TTC549 (cell line): ENCODE measurements at regions not wholly inside any gene's neighbourhood (a gene's known extent, or its start where the extent isn't known, plus 50 kb on each side); places are given as distances from the start of the nearest gene placed in this dataset.

Experiments
- FAIRE-seq: peaks from 2 replicates; lab custom pipeline; 2012; peaks lifted over from hg19 to GRCh38; lab: Jason Lieb, UNC

GRCh38 chr3:66692042-66692765, 191.4 kb upstream of the LRIG1 start:
- no peak for FAIRE-seq

DNA sequence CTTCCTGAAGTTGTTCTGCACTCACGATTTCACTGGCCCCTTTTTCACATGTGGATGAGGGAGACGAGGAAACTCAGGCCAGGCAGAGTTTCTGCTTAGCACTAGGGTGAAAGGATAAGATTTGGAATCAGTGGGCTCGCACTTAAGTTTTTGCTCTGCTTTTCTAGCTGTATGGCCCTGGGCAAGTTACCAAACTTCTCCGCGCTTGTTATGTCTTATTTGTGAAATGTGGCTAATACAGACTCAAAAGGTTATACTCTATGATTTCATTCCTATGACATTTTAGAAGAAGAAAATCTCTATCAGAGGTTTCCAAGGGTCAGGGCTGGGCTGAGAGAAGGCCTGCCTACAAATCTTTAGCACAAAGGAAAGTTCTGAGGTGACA, 191.9 kb upstream of the LRIG1 start:
- no peak for FAIRE-seq

- no peak for FAIRE-seq
Observed at GRCh38 chr3:66693461-66694031, 192.7 kb upstream of the LRIG1 start.

DNA sequence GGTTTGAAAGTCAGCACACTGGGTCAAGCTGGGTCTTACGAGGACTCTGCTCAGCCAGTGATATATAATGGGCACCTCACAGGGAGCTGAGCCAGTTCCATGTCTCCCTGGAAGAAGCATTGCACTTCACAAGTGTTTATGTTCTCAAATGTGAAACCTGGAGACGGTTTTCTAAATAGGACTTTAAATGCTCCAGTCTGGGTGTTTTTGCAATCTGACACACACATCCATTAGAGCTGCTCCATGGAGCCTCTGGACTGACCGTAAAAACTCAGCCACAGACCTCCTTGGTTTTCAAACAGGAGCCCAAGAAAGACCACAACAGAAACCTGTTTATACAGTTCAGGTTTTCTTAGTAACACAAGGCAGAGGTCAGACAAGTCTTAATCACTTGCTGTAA, 201.3 kb upstream of the LRIG1 start:
- FAIRE-seq = no peak

DNA sequence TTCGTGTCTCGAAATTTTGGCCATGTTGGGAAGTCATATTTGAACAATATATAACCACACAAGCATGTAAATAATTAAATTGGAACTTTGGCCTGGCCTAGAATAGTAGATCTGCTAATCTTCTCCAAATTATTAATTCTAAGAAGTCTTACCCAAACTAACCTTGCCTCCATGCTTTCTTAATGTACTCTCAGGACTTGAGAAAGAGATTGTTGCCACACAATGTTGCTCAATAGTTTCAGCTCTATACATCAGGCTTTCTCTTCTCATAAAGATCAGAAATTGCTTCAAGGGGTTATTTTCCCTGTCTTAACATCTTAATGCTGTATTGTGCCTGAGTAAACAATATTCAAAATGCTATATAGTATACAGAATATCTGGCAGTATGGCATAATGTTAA, 202.7 kb upstream of the LRIG1 start:
- FAIRE-seq = no peak

- no peak for FAIRE-seq
Observed at GRCh38 chr3:66705076-66705475, 204.3 kb upstream of the LRIG1 start.

GRCh38 chr3:66706890-66707289, 206.1 kb upstream of the LRIG1 start:
- FAIRE-seq = no peak

GRCh38 chr3:66709532-66709931, 208.7 kb upstream of the LRIG1 start:
- no peak for FAIRE-seq

GRCh38 chr3:66712210-66712609, 211.4 kb upstream of the LRIG1 start:
- no peak for FAIRE-seq

- FAIRE-seq = no peak
Observed at GRCh38 chr3:66713921-66714320, 213.1 kb upstream of the LRIG1 start.

DNA sequence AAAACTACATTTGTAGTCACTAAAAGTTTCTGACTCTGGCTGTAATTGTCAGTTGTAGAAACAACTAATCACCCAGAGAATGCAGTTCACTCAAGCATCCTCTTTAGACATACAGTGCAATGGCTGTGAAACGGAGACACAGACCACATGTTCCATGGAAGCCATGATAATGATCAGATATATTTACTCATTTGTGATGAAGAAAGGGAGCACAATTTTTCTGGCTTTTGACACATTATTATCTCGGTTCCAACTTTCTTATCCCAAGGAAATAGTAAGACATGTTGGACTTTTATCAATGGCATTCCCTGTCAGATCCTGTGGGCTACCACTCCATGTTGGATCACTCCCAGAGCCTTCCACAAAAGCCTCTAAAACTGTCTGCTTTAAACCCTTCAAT, 215.0 kb upstream of the LRIG1 start:
- no peak for FAIRE-seq

GRCh38 chr3:66717806-66718205, 217.0 kb upstream of the LRIG1 start:
- FAIRE-seq = no peak

DNA sequence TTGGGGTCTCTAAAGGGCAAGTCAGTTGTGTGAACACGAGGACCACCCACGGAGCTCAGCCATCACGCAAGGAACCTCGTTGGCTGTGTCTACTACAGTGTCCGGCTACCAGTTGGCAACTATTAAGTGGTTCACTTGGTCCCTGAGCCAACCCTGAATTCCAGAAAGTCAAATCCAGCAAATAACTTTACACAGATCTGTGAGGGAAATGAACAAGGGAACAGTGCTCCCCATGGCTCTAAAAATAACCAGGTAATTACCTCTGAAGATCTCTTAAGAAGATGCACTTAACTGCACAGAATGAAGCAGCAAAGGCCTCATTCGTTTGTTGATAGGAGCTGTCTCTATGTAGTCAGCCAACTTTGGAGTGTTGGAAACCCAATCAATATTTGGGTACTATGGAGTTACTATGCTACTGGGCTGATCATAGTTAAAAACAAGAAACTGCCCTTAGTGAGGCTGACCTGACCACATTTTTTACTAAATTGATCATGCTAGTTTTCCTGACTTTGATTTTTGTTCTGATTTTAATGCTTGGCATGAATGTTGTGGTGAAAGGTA, 219.1 kb upstream of the LRIG1 start:
- FAIRE-seq = no peak

GRCh38 chr3:66720508-66720907, 219.7 kb upstream of the LRIG1 start:
- FAIRE-seq = no peak

DNA sequence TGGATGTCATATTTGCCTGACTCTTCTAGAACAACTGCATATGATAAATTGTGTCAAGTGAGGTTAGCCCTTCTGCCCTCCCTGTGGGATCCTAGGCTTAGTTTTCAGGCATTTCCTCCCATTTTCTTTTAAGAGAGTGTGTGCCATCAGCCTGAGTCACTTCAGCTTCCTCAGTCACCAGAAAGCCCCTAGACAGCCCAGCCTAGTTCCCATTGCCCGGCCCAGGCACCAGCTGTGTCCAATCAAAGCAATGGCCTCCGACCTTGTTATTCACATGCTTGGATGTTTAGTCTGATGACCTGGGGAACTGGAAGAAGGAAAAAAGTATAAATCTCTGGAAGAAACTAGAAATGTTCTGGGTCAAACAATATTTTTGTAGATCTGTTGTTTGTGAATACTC, 221.9 kb upstream of the LRIG1 start:
- FAIRE-seq = no peak

DNA sequence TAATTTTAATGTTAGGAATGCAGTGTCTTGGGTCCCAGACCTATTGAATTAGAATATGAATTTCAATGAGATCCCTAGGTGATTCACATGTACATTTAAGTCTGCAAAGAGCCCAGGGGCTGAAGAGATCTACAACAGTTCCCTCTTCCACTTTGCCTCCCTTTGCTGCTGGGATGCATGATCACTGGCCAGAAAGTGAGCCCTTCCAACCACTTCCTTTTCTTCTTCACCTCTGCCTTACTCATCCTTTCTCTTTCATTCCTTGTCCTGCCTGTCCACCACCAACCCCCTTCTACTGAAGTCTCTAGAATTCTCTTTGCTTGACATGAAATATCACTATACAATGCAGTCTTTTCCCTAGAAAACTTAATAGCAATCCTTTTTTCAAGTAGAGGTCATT, 222.4 kb upstream of the LRIG1 start:
- no peak for FAIRE-seq

DNA sequence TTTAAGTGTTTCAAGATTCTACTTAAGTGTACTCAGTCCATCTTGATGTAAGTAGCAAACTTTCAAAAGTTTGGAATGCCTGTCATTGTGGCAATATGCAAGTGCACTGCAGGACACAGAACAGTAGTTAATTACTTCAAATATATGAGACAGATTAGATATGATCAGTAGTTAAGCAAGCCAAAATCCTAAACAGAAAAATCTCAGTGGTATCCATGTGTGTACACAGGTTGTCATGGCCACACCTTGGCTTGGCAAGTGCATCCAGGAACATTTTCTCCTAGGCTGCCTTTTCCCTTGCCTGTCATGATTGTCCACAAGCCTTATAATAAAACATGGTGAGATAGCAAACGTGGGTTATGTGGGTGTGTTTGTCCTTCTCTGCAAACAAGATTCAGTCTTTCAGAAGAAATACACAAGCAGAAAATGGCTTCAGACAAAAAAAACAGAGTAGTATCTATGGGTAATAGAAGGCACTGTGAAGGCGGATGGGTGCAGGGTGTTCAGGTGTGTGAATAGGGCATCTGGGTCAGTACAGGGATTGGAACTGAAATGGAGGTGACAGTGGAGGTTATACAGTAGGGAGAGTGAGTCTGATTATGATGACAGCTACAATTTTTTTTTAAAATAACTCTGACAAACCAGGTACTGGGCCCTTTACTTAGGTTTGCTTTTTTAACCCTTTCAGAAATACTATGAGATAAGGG, 229.0 kb upstream of the LRIG1 start:
- FAIRE-seq = no peak

DNA sequence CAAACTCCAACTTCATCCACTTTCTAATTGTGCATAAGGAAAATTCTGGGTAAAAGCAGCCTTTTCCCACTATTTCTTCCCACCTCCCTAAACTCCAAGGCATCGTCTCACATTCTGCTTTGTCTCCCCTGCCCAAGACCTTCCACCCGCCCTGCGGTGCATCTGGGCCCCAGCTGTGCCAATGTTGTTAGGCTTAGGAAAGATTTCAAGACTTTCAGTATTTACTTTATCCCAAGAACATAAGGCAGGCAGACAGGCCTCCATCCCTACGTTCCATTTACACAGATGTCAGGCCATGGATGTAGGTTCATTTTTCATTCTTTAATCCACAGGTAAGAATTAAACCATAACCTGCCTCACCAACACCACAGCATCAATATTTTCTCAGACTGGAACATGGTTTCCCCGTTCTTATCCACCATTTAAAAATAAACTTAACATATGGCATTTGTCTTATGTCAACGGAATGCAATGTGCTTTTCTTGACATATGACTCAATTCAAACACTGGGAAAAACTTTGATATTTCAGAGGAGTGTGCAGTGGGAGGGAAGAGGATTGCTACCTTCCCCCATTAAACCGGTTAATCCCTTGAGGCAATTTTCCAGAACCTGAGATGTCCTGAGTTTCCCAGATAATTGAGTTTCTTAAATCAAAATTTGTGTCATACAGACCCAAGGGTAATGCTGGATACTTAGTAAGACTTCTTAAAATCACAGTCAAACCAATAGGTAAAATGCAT, 238.0 kb upstream of the LRIG1 start:
- FAIRE-seq = no peak

DNA sequence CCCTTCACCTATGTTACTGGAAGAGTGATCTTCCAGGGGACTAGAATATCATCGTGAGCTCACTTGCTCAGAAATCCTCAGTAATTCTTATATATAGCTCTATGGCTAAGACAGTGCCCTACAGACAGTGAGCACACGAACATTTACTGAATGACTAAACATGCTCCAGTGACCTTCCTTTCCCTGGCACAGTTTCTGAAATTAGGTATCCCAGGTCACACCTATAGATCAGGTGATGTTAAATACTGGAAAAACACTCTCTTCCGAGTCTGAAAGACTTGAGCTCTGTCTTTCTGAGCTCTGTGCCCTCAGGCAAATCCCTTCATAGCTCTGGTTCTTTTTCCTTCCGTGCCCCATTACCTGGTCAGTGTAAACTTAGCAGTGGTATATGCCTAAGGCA, 239.4 kb upstream of the LRIG1 start:
- FAIRE-seq = no peak

- FAIRE-seq = no peak
Observed at GRCh38 chr3:66744521-66744920, 243.7 kb upstream of the LRIG1 start.

GRCh38 chr3:66744986-66745385, 244.2 kb upstream of the LRIG1 start:
- no peak for FAIRE-seq

- FAIRE-seq = no peak
Observed at GRCh38 chr3:66747261-66747660, 246.4 kb upstream of the LRIG1 start.

GRCh38 chr3:66747696-66748095, 246.9 kb upstream of the LRIG1 start:
- FAIRE-seq = no peak
